OCI-LY1 (cell line): ENCODE measurements at regions not wholly inside any gene's neighbourhood (a gene's known extent, or its start where the extent isn't known, plus 50 kb on each side); places are given as distances from the start of the nearest gene placed in this dataset.

Source experiments
- H2AFZ ChIP-seq: fragments of 200-600 bp; sonication (generic), shearing (Covaris generic); 2 replicates; pipeline ENCODE4 v1.6.0; 2014; ENCODE audit warnings: antibody characterized with exemption, mild to moderate bottlenecking, low read length
- H3F3A ChIP-seq: fragments of 200-600 bp; sonication (generic), shearing (Covaris generic); 2 replicates; pipeline ENCODE4 v1.6.0; 2014; ENCODE audit warnings: mild to moderate bottlenecking, antibody characterized with exemption, low read length, moderate library complexity; ENCODE audit not compliant: insufficient read depth
- H3K27ac ChIP-seq: fragments of 200-600 bp; sonication (generic); 2 replicates; pipeline ENCODE4 v1.5.1; 2014; ENCODE audit warnings: low read length, mixed run types, mild to moderate bottlenecking, low read depth; ENCODE audit not compliant: poor library complexity, severe bottlenecking
- H3K27me3 ChIP-seq: fragments of 200-600 bp; sonication (generic); 2 replicates; pipeline ENCODE4 v1.6.0; 2014; ENCODE audit warnings: antibody characterized with exemption, mild to moderate bottlenecking, low read length, moderate library complexity; ENCODE audit not compliant: insufficient read depth
- H3K36me3 ChIP-seq: fragments of 200-600 bp; sonication (generic); 2 replicates; pipeline ENCODE4 v1.6.1; 2014; ENCODE audit warnings: mild to moderate bottlenecking, antibody characterized with exemption, low read length, moderate library complexity, mixed read lengths; ENCODE audit not compliant: insufficient read depth
- H3K4me1 ChIP-seq: fragments of 200-600 bp; sonication (generic); 2 replicates; pipeline ENCODE4 v1.5.1; 2014; ENCODE audit warnings: mild to moderate bottlenecking, low read length, moderate library complexity; ENCODE audit not compliant: insufficient read depth, severe bottlenecking
- H3K4me2 ChIP-seq: fragments of 200-600 bp; sonication (generic), shearing (Covaris generic); 2 replicates; pipeline ENCODE4 v1.6.1; 2014; ENCODE audit warnings: low read length
- H3K4me3 ChIP-seq: fragments of 200-600 bp; sonication (generic); 2 replicates; pipeline ENCODE4 v1.5.1; 2014; ENCODE audit warnings: low read length, low read depth, mild to moderate bottlenecking, mixed read lengths; ENCODE audit not compliant: poor library complexity, severe bottlenecking
- H3K79me2 ChIP-seq: fragments of 200-600 bp; shearing (Covaris generic); 2 replicates; pipeline ENCODE4 v1.6.1; 2016; ENCODE audit warnings: mixed run types, low read length, mixed read lengths; ENCODE audit not compliant: insufficient read depth
- H3K9ac ChIP-seq: fragments of 200-600 bp; sonication (generic), shearing (Covaris generic); 2 replicates; pipeline ENCODE4 v1.6.1; 2014; ENCODE audit warnings: mild to moderate bottlenecking, low read length, mixed read lengths
- H3K9me2 ChIP-seq: fragments of 200-600 bp; sonication (generic), shearing (Covaris generic); 2 replicates; pipeline ENCODE4 v1.6.1; 2014; ENCODE audit warnings: low read depth, mild to moderate bottlenecking, low read length, mixed read lengths
- H3K9me3 ChIP-seq: fragments of 200-600 bp; shearing (Covaris generic); 2 replicates; pipeline ENCODE4 v1.6.1; 2014; ENCODE audit warnings: low read length, mixed read lengths
- H4K20me1 ChIP-seq: fragments of 200-600 bp; sonication (generic), shearing (Covaris generic); 2 replicates; pipeline ENCODE4 v1.6.0; 2016; ENCODE audit warnings: mild to moderate bottlenecking, low read length; ENCODE audit not compliant: insufficient read depth
- EZH2 ChIP-seq: fragments of 200-600 bp; sonication (generic), shearing (Covaris generic); IDR thresholded peaks from 2 replicates; pipeline ENCODE4 v1.8.0; 2017; ENCODE audit warnings: borderline replicate concordance, mixed run types, mild to moderate bottlenecking, antibody characterized with exemption, low read length, moderate library complexity, mixed read lengths
- TF ChIP-seq, protein P1 (sequence below): fragments of 200-600 bp; sonication (generic), shearing (Covaris generic); IDR thresholded peaks from 2 replicates; pipeline ENCODE4 v1.5.1; 2017; ENCODE audit warnings: mild to moderate bottlenecking, antibody characterized with exemption, low read length, moderate library complexity, mixed read lengths

DNA sequence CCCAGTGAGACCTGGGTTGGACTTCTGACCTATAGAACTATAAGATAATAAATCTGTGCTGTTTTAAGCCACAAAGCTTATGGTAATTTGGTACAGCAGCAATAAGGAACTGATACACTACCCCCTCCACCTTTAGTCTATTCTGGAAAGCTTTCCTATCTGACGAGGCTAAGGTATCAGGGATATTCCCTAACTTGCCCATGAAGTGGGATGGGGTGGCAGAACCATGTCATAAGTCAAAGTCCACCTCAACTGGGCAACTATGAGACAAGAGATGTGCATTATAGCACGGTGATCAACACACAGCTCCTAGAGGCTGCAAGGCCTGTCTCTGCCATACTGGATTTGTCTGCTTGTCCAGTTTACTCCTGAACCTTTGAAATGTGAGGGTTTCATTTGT, 146.8 kb upstream of the RAD23B start:
- H3K27ac ChIP-seq = no peak overlapping the region
- no peaks in the 10 kb centered on the region for H4K20me1 ChIP-seq
- H3K9ac ChIP-seq = no peak overlapping the region
- no peaks in the 10 kb centered on the region for H3K36me3 ChIP-seq
- no peak overlapping the region for H3K4me2 ChIP-seq
- no peaks in the 10 kb centered on the region for H3F3A ChIP-seq
- TF ChIP-seq EZH2 = no peak
- TF ChIP-seq, protein P1, sequence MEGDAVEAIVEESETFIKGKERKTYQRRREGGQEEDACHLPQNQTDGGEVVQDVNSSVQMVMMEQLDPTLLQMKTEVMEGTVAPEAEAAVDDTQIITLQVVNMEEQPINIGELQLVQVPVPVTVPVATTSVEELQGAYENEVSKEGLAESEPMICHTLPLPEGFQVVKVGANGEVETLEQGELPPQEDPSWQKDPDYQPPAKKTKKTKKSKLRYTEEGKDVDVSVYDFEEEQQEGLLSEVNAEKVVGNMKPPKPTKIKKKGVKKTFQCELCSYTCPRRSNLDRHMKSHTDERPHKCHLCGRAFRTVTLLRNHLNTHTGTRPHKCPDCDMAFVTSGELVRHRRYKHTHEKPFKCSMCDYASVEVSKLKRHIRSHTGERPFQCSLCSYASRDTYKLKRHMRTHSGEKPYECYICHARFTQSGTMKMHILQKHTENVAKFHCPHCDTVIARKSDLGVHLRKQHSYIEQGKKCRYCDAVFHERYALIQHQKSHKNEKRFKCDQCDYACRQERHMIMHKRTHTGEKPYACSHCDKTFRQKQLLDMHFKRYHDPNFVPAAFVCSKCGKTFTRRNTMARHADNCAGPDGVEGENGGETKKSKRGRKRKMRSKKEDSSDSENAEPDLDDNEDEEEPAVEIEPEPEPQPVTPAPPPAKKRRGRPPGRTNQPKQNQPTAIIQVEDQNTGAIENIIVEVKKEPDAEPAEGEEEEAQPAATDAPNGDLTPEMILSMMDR = no peak
- no peak overlapping the region for H2AFZ ChIP-seq
- H3K79me2 ChIP-seq = no peaks in the 10 kb centered on the region
- H3K4me3 ChIP-seq = no peak overlapping the region
- H3K9me3 ChIP-seq = no peaks in the 10 kb centered on the region
- H3K4me1 ChIP-seq = no peaks in the 10 kb centered on the region
- H3K27me3 ChIP-seq = no peaks in the 10 kb centered on the region
- no peaks in the 10 kb centered on the region for H3K9me2 ChIP-seq

DNA sequence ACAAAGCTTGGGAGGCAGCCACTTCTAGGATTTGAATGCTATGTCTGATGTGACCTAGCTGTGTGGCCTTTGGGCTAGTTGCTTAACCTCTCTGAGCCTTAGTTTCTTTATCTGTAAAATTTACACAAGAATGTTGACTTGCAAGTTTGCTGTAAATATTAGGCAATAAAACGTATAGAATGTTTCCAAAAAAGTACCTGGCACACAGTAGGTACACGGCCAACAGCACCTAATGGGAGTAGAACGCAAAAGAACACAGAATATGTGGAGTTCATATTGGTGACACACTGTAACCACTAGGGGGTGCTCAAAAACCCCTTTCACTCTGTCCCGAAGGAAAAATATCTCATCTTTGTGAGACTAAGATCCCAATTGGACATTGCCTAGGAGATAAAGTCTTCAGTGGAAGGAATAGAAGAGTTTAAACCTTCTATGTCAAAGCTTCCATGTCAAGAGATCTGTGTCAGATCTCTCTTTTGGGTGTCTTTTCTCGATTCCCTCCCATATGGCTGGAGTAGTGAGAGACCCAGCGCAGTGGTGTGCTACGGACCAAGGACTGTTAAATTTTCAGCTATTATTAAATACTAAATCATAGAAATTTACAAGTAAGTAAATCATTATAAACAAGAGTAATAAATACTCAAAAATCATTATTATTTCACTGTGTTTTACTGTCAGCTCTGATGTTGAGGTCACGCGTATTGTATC, 145.4 kb upstream of the RAD23B start:
- H3K4me1 ChIP-seq = no peaks in the 10 kb centered on the region
- no peak overlapping the region for H3K4me2 ChIP-seq
- H3K36me3 ChIP-seq = no peaks in the 10 kb centered on the region
- no peak overlapping the region for H3K27ac ChIP-seq
- TF ChIP-seq EZH2 = no peak
- TF ChIP-seq, protein P1 = peak; percentile 81
- H2AFZ ChIP-seq = no peak overlapping the region
- no peak overlapping the region for H3K4me3 ChIP-seq
- no peaks in the 10 kb centered on the region for H3F3A ChIP-seq
- no peaks in the 10 kb centered on the region for H3K9me2 ChIP-seq
- no peaks in the 10 kb centered on the region for H3K27me3 ChIP-seq
- H3K9ac ChIP-seq = no peak overlapping the region
- H3K79me2 ChIP-seq = no peaks in the 10 kb centered on the region
- no peaks in the 10 kb centered on the region for H4K20me1 ChIP-seq
- H3K9me3 ChIP-seq = no peaks in the 10 kb centered on the region

DNA sequence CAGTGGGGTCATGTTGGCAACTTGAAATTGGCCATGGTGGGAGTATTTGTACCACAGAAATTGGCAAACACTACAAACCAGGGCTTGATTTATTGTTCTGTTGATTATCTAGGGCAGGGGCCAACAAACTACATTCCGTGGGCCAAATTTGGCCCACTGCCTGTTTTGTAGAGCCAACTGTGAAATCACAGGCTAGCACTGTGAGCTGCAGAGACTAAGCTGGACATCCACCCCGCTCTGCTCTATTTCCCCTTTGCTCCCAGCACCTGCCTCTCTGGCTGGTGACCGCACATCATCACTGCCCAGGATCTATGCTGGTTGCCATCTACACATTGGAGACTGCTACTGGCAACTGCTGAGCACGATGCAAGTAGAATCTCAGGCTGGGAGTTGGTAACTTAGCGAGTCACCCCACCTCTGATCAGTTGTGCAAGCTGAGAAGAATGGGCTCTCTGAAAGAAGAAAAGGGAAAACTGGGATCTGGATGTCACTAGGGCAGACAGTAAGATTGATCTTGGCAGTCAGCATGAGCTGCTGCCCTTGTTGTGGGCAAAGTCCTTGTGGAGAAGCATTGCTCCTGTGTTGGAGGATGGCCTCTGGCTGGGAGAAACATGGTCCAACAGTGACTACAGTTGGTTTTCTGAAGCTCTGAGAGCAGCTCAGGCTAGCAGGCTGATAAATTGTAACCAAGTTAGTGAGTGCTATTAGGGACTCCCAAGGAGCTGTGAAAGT, 144.7 kb upstream of the RAD23B start:
- Histone ChIP-seq H3K4me3 (no peak overlapping the region), H3K9me2 (no peaks in the 10 kb centered on the region), H3K9me3 (no peaks in the 10 kb centered on the region), H3F3A (no peaks in the 10 kb centered on the region), H3K27ac (no peak overlapping the region), H3K4me1 (no peaks in the 10 kb centered on the region), H4K20me1 (no peaks in the 10 kb centered on the region), H3K4me2 (no peak overlapping the region), H2AFZ (no peak overlapping the region), H3K79me2 (no peaks in the 10 kb centered on the region), H3K27me3 (no peaks in the 10 kb centered on the region), H3K36me3 (no peaks in the 10 kb centered on the region), H3K9ac (no peak overlapping the region)
- TF ChIP-seq, protein P1 = no peak
- no peak for TF ChIP-seq EZH2
